Duodenal mucosa (tissue), 2 donors: ENCODE measurements at regions not wholly inside any gene's neighbourhood (a gene's known extent, or its start where the extent isn't known, plus 50 kb on each side); places are given as distances from the start of the nearest gene placed in this dataset.

Experiments used
- H3K27ac ChIP-seq: one replicate; pipeline ENCODE4 v1.7.0; 2013; ENCODE audit warnings: low read depth, low read length
- H3K27me3 ChIP-seq, 2 donors: one replicate each; pipeline ENCODE4 v1.7.0; 2013; ENCODE audit warnings: low read length in 2 of 2, control low read depth in 1 of 2; ENCODE audit not compliant: insufficient read depth in 2 of 2, control insufficient read depth in 1 of 2
- H3K36me3 ChIP-seq, 2 donors: one replicate each; pipeline ENCODE4 v1.7.0; 2013; ENCODE audit warnings: low read length in 2 of 2, control low read depth in 1 of 2; ENCODE audit not compliant: insufficient read depth in 2 of 2, control insufficient read depth in 1 of 2
- H3K4me1 ChIP-seq, 2 donors: one replicate each; pipeline ENCODE4 v1.7.0; 2013; ENCODE audit warnings: low read length in 2 of 2, control low read depth in 1 of 2; ENCODE audit not compliant: insufficient read depth in 2 of 2, control insufficient read depth in 1 of 2
- H3K4me3 ChIP-seq, 2 donors: one replicate each; pipeline ENCODE4 v1.7.0; 2013; ENCODE audit warnings: low read length in 2 of 2, low read depth in 1 of 2
- H3K9ac ChIP-seq, 2 donors: one replicate each; pipeline ENCODE4 v1.7.0; 2013; ENCODE audit warnings: low read length in 2 of 2, low read depth in 1 of 2
- H3K9me3 ChIP-seq, 2 donors: one replicate each; pipeline ENCODE4 v1.7.0; 2013; ENCODE audit warnings: low read length in 2 of 2, control low read depth in 1 of 2; ENCODE audit not compliant: control insufficient read depth in 1 of 2

- no peak overlapping the region for H3K4me3 ChIP-seq
- H3K27me3 ChIP-seq, result no peaks in the 10 kb centered on the region
- peaks cover 8 to 9% of the 10 kb centered on the region in 2 donors for H3K9me3 ChIP-seq
- H3K4me1 ChIP-seq, result no peaks in the 10 kb centered on the region
- H3K27ac ChIP-seq, result no peak overlapping the region
- H3K36me3 ChIP-seq, result no peaks in the 10 kb centered on the region
- no peak overlapping the region for H3K9ac ChIP-seq
These were observed 94.4 kb upstream of the GPC1 start for GRCh38 chr2:240341064-240341463.

- Histone ChIP-seq H3K4me3 (no peak overlapping the region), H3K4me1 (no peaks in the 10 kb centered on the region), H3K9ac (no peak overlapping the region), H3K9me3 (peaks cover 8 to 9% of the 10 kb centered on the region in 2 donors), H3K27me3 (no peaks in the 10 kb centered on the region), H3K36me3 (no peaks in the 10 kb centered on the region), H3K27ac (no peak overlapping the region)
These were observed 91.9 kb upstream of the GPC1 start for GRCh38 chr2:240343548-240343947.

- Histone ChIP-seq H3K36me3 (no peaks in the 10 kb centered on the region), H3K4me1 (no peaks in the 10 kb centered on the region), H3K4me3 (no peak overlapping the region), H3K27ac (no peak overlapping the region), H3K9me3 (peaks cover 8 to 9% of the 10 kb centered on the region in 2 donors), H3K9ac (no peak overlapping the region), H3K27me3 (no peaks in the 10 kb centered on the region)
These were observed 90.6 kb upstream of the GPC1 start for GRCh38 chr2:240344904-240345303.

- no peak overlapping the region for H3K4me3 ChIP-seq
- H3K9ac ChIP-seq, result no peak overlapping the region
- H3K27me3 ChIP-seq, result no peaks in the 10 kb centered on the region
- H3K36me3 ChIP-seq, result no peaks in the 10 kb centered on the region
- peaks cover 8 to 9% of the 10 kb centered on the region in 2 donors for H3K9me3 ChIP-seq
- no peak overlapping the region for H3K27ac ChIP-seq
- H3K4me1 ChIP-seq, result no peaks in the 10 kb centered on the region
These were observed 89.3 kb upstream of the GPC1 start for GRCh38 chr2:240346015-240346752.

GRCh38 chr2:240346753-240347372 lies 88.6 kb upstream of the GPC1 start:
- H3K9me3 ChIP-seq, result peaks cover 8 to 9% of the 10 kb centered on the region in 2 donors
- H3K27me3 ChIP-seq, result no peaks in the 10 kb centered on the region
- no peak overlapping the region for H3K9ac ChIP-seq
- no peaks in the 10 kb centered on the region for H3K4me1 ChIP-seq
- H3K27ac ChIP-seq, result no peak overlapping the region
- H3K36me3 ChIP-seq, result no peaks in the 10 kb centered on the region
- no peak overlapping the region for H3K4me3 ChIP-seq

- H3K9ac ChIP-seq, result no peak overlapping the region
- no peaks in the 10 kb centered on the region for H3K36me3 ChIP-seq
These were observed 88.0 kb upstream of the GPC1 start for GRCh38 chr2:240347373-240347940.

GRCh38 chr2:240347949-240348500 lies 87.4 kb upstream of the GPC1 start:
- Histone ChIP-seq H3K27ac (no peak overlapping the region), H3K27me3 (no peaks in the 10 kb centered on the region), H3K9ac (no peak overlapping the region), H3K4me3 (no peak overlapping the region), H3K36me3 (no peaks in the 10 kb centered on the region), H3K4me1 (no peaks in the 10 kb centered on the region), H3K9me3 (peaks cover 8 to 9% of the 10 kb centered on the region in 2 donors)

More at GRCh38 chr2:240347373-240347940, 88.0 kb upstream of the GPC1 start:
- Histone ChIP-seq H3K9me3 (peaks cover 8 to 9% of the 10 kb centered on the region in 2 donors), H3K4me1 (no peaks in the 10 kb centered on the region), H3K27me3 (no peaks in the 10 kb centered on the region), H3K27ac (no peak overlapping the region), H3K4me3 (no peak overlapping the region)

GRCh38 chr2:240348522-240348921 lies 86.9 kb upstream of the GPC1 start:
- Histone ChIP-seq H3K4me1 (no peaks in the 10 kb centered on the region), H3K27me3 (no peaks in the 10 kb centered on the region), H3K36me3 (no peaks in the 10 kb centered on the region), H3K9me3 (peaks cover 8 to 9% of the 10 kb centered on the region in 2 donors), H3K4me3 (no peak overlapping the region), H3K27ac (no peak overlapping the region), H3K9ac (no peak overlapping the region)

- no peaks in the 10 kb centered on the region for H3K27me3 ChIP-seq
- no peak overlapping the region for H3K27ac ChIP-seq
- no peak overlapping the region for H3K9ac ChIP-seq
- H3K9me3 ChIP-seq, result peaks cover 8 to 9% of the 10 kb centered on the region in 2 donors
- no peaks in the 10 kb centered on the region for H3K36me3 ChIP-seq
- no peak overlapping the region for H3K4me3 ChIP-seq
- no peaks in the 10 kb centered on the region for H3K4me1 ChIP-seq
These were observed 86.1 kb upstream of the GPC1 start for GRCh38 chr2:240349133-240350005.
